SK-N-SH (cell line): ENCODE measurements at regions not wholly inside any gene's neighbourhood (a gene's known extent, or its start where the extent isn't known, plus 50 kb on each side); places are given as distances from the start of the nearest gene placed in this dataset.

ENCODE experiments used
- ELF1 ChIP-seq: IDR thresholded peaks from 2 replicates; pipeline ENCODE4 v1.4.0; 2012
- EP300 ChIP-seq, 2 experiments: IDR thresholded peaks; 2 replicates each; pipeline versions ENCODE4 v1.4.0 to v1.6.1; 2012; ENCODE audit warnings: borderline replicate concordance in 1 of 2, low read depth in 1 of 2, low read length in 1 of 2
- EZH2phosphoT487 ChIP-seq: fragments of 200-600 bp; sonication (generic); IDR thresholded peaks from 2 replicates; pipeline ENCODE4 v1.6.1; 2017; ENCODE audit warnings: low read depth, mixed run types, mild to moderate bottlenecking, antibody characterized with exemption, moderate library complexity, borderline replicate concordance
- POLR2AphosphoS5 ChIP-seq: IDR thresholded peaks from 2 replicates; pipeline ENCODE4 v1.6.1; 2012; ENCODE audit warnings: low read depth, low read length
- RFX5 ChIP-seq: IDR thresholded peaks from 2 replicates; pipeline ENCODE4 v1.6.1; 2012; ENCODE audit warnings: mild to moderate bottlenecking, improper control_type of control experiment, low read length
- RXRA ChIP-seq: IDR thresholded peaks from 2 replicates; pipeline ENCODE4 v1.4.0; 2012; ENCODE audit warnings: low read depth, mild to moderate bottlenecking, borderline replicate concordance
- SIN3A ChIP-seq: IDR thresholded peaks from 2 replicates; pipeline ENCODE4 v1.6.1; 2012; ENCODE audit warnings: low read depth, mild to moderate bottlenecking, low read length, moderate library complexity, borderline replicate concordance
- YY1 ChIP-seq: IDR thresholded peaks from 2 replicates; pipeline ENCODE4 v1.4.0; 2012; ENCODE audit warnings: low read depth, mild to moderate bottlenecking
- TF ChIP-seq, protein P1 (sequence below): IDR thresholded peaks from 2 replicates; pipeline ENCODE4 v1.6.1; 2012; ENCODE audit warnings: mild to moderate bottlenecking, low read depth, low read length, moderate library complexity
- TF ChIP-seq, protein P2 (sequence below): IDR thresholded peaks from 2 replicates; pipeline ENCODE4 v1.4.0; 2012; ENCODE audit warnings: low read depth
- TF ChIP-seq, protein P3 (sequence below): fragments of 200-600 bp; sonication (generic); IDR thresholded peaks from 2 replicates; pipeline ENCODE4 v1.6.1; 2017; ENCODE audit warnings: antibody characterized with exemption, mild to moderate bottlenecking, moderate library complexity

DNA sequence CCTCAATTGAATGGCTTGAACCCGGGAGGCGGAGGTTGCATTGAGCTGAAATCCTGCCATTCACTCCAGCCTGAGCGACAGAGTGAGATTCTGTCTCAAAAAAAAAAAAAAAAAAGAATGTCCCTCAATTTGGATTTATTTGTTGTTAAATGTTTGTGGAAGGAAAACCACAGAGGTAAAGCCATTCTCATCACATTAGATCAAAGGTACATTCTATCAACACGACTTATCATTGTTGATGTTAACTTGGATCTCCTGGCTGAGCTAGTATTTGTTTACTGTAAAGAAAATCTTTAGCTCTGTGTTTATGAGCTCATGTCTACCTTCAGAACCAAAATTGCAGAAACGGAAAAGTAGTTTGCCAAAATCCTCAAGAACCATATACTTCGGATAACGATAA lies 91.4 kb upstream of the SALL4 start:
- TF ChIP-seq RXRA (no peak), YY1 (no peak), EP300 (IDR thresholded peaks at IDR 0.05; ENCODE audit: borderline replicate concordance in 1 of 2, low read depth in 1 of 2, low read length in 1 of 2) (no peak), RFX5 (no peak), EZH2phosphoT487 (no peak), ELF1 (no peak), SIN3A (no peak), POLR2AphosphoS5 (no peak)
- TF ChIP-seq, protein P1, sequence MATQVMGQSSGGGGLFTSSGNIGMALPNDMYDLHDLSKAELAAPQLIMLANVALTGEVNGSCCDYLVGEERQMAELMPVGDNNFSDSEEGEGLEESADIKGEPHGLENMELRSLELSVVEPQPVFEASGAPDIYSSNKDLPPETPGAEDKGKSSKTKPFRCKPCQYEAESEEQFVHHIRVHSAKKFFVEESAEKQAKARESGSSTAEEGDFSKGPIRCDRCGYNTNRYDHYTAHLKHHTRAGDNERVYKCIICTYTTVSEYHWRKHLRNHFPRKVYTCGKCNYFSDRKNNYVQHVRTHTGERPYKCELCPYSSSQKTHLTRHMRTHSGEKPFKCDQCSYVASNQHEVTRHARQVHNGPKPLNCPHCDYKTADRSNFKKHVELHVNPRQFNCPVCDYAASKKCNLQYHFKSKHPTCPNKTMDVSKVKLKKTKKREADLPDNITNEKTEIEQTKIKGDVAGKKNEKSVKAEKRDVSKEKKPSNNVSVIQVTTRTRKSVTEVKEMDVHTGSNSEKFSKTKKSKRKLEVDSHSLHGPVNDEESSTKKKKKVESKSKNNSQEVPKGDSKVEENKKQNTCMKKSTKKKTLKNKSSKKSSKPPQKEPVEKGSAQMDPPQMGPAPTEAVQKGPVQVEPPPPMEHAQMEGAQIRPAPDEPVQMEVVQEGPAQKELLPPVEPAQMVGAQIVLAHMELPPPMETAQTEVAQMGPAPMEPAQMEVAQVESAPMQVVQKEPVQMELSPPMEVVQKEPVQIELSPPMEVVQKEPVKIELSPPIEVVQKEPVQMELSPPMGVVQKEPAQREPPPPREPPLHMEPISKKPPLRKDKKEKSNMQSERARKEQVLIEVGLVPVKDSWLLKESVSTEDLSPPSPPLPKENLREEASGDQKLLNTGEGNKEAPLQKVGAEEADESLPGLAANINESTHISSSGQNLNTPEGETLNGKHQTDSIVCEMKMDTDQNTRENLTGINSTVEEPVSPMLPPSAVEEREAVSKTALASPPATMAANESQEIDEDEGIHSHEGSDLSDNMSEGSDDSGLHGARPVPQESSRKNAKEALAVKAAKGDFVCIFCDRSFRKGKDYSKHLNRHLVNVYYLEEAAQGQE, result no peak
- TF ChIP-seq, protein P2, sequence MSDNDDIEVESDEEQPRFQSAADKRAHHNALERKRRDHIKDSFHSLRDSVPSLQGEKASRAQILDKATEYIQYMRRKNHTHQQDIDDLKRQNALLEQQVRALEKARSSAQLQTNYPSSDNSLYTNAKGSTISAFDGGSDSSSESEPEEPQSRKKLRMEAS, result no peak
- TF ChIP-seq, protein P3, sequence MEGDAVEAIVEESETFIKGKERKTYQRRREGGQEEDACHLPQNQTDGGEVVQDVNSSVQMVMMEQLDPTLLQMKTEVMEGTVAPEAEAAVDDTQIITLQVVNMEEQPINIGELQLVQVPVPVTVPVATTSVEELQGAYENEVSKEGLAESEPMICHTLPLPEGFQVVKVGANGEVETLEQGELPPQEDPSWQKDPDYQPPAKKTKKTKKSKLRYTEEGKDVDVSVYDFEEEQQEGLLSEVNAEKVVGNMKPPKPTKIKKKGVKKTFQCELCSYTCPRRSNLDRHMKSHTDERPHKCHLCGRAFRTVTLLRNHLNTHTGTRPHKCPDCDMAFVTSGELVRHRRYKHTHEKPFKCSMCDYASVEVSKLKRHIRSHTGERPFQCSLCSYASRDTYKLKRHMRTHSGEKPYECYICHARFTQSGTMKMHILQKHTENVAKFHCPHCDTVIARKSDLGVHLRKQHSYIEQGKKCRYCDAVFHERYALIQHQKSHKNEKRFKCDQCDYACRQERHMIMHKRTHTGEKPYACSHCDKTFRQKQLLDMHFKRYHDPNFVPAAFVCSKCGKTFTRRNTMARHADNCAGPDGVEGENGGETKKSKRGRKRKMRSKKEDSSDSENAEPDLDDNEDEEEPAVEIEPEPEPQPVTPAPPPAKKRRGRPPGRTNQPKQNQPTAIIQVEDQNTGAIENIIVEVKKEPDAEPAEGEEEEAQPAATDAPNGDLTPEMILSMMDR, result no peak
